Heart right ventricle (tissue), 16 donors: ENCODE measurements at regions not wholly inside any gene's neighbourhood (a gene's known extent, or its start where the extent isn't known, plus 50 kb on each side); places are given as distances from the start of the nearest gene placed in this dataset.
A peak's percentile ranks its signal among the peaks of the same experiment; 100 is the strongest.

Experiments
- ATAC-seq, 8 donors: fragments of 200-7000 bp; cut with Tn5 transposase; one replicate each; pipeline ENCODE4 v1.9.1; 2020; ENCODE audit warnings: mild to moderate bottlenecking in 8 of 8, moderate library complexity in 8 of 8, moderate number of reproducible peaks in 1 of 8
- DNase-seq, 2 donors: peaks; one replicate each; pipeline ENCODE4 v3.0.0-alpha.2; 2020
- H3K27ac ChIP-seq, 10 donors: fragments of 200-600 bp; sonication (generic) in 2 of 10; one replicate each; pipeline versions ENCODE4 v1.5.0 to v1.8.0; 2020 to 2022; ENCODE audit warnings: mild to moderate bottlenecking in 3 of 10
- H3K27me3 ChIP-seq, 7 donors: fragments of 200-600 bp; one replicate each; pipeline ENCODE4 v1.8.0; 2021 to 2022; ENCODE audit warnings: mild to moderate bottlenecking in 2 of 7
- H3K36me3 ChIP-seq, 9 donors: fragments of 200-600 bp; sonication (generic) in 1 of 9; one replicate each; pipeline versions ENCODE4 v1.5.0 to v1.8.0; 2020 to 2022; ENCODE audit warnings: mild to moderate bottlenecking in 2 of 9
- H3K4me1 ChIP-seq, 9 donors: fragments of 200-600 bp; sonication (generic) in 1 of 9; one replicate each; pipeline versions ENCODE4 v1.5.0 to v1.8.0; 2020 to 2022; ENCODE audit warnings: mild to moderate bottlenecking in 4 of 9
- H3K4me3 ChIP-seq, 10 donors: fragments of 200-600 bp; sonication (generic) in 2 of 10; one replicate each; pipeline versions ENCODE4 v1.5.0 to v1.8.0; 2020 to 2022; ENCODE audit warnings: mild to moderate bottlenecking in 7 of 10, moderate library complexity in 2 of 10
- H3K9me3 ChIP-seq, 11 donors: fragments of 200-600 bp in 10 of 11; sonication (generic) in 2 of 11; one replicate each; pipeline versions ENCODE4 v1.5.0 to v1.8.0; 2013 to 2022; ENCODE audit warnings: mild to moderate bottlenecking in 2 of 11, control low read depth in 1 of 11, moderate library complexity in 1 of 11
- CTCF ChIP-seq, 9 donors: fragments of 200-600 bp; sonication (generic) in 2 of 9; IDR thresholded peaks; one replicate each; pipeline versions ENCODE4 v1.5.0 to v1.8.0; 2021 to 2022; ENCODE audit warnings: antibody characterized with exemption in 9 of 9, mild to moderate bottlenecking in 5 of 9, moderate library complexity in 1 of 9
- WGBS, 2 donors: extraction: QIAGEN DNeasy Blood & Tissue Kit; methylation state at CpG; one replicate each; pipeline ENCODE4 v1.1.7; 2013; ENCODE audit warnings: inconsistent platforms in 1 of 2; 5-methylcytosine and 5-hydroxymethylcytosine counted together
- intact Hi-C, 10 donors: fragments of 100-400 bp; cut with DNase I; formaldehyde crosslinking; loops; one replicate each; pipeline versions ENCODE4 v1.11.1 to v1.14.2; 2022
- donor health status: Arrhythmogenic right ventricular cardiomyopathy.
- donor health status: ischemic (EF 13 %, LVEDD 7.1; RV severe dilation, severe dysfunction).
- donor health status: healthy with polysubstance abuse.
- donor health status: DM: no; HTN: yes; CAD: no.
- donor health status: DM: no; HTN: no; CAD: no.
- donor health status: ischemic (EF 25% LVEDD 6.9; RV normal size, moderate dysfunction).
- donor health status: ischemic (EF 25% LVEDD 5.7; RV mildly dilated, moderate dysfunction).
- donor health status: healthy.
- donor health status: DM: yes; HTN: yes; CAD: no.
- donor health status: Ischemic cardiomyopathy.
- donor health status: ischemic (EF 35%, LVEDD 5.7; RV mildly dilated, moderate dysfunction).
- donor health status: nonischemic (EF 11% LVEDD 7.7; RV severe dilation, severe dysfunction).
- donor health status: DM: yes; HTN: yes; CAD: no.
- donor health status: PGD.
- donor health status: ischemic (EF 29% LVEDD 5.4; RV normal size, mild dysfunction).
- donor health status: nonischemic (EF 23%, LVEDD 6.1; RV moderate dilation, normal function).

GRCh38 chr6:168825226-168826077, 384.5 kb downstream of the SMOC2 start:
- Histone ChIP-seq H3K9me3 (no peaks in the 10 kb centered on the region), H3K27ac (no peak overlapping the region), H3K4me3 (no peak overlapping the region), H3K36me3 (no peaks in the 10 kb centered on the region), H3K27me3 (peaks cover 0 to 4% (median 0%) of the 10 kb centered on the region in 7 donors), H3K4me1 (peaks cover 0 to 3% (median 0%) of the 10 kb centered on the region in 9 donors)
- ATAC-seq (no peak), DNase-seq (no peak)
- intact Hi-C loops, result no loop called here
- TF ChIP-seq CTCF (IDR thresholded peaks at IDR 0.05), result no peak
- WGBS, 2 donors, result 95 to 96% methylated on average over 64 to 68 of the region's 68 CpGs

GRCh38 chr6:168823397-168824212, 382.6 kb downstream of the SMOC2 start:
- H3K27me3 ChIP-seq, result no peaks in the 10 kb centered on the region
- H3K9me3 ChIP-seq, result peaks cover 0 to 5% (median 0%) of the 10 kb centered on the region in 11 donors
- peaks cover 0 to 3% (median 0%) of the 10 kb centered on the region in 9 donors for H3K4me1 ChIP-seq
- WGBS, 2 donors, result 34 to 35% methylated on average over 12 of the region's 12 CpGs
- H3K4me3 ChIP-seq, result no peak overlapping the region
- no peaks in the 10 kb centered on the region for H3K36me3 ChIP-seq
- H3K27ac ChIP-seq, result no peak overlapping the region
- DNase-seq, result no peak
- peak in 2 of 8 donors; percentile 27 to 34 for ATAC-seq
- no peak for TF ChIP-seq CTCF (IDR thresholded peaks at IDR 0.05)
- intact Hi-C loops, result no loop called here

- H3K4me1 ChIP-seq, result peaks cover 0 to 3% (median 0%) of the 10 kb centered on the region in 9 donors
- H3K36me3 ChIP-seq, result no peaks in the 10 kb centered on the region
- H3K9me3 ChIP-seq, result peaks cover 0 to 15% (median 8%) of the 10 kb centered on the region in 11 donors
- WGBS, 2 donors, result 69 to 75% methylated on average over 9 of the region's 9 CpGs
- peaks cover 0 to 3% (median 0%) of the 10 kb centered on the region in 7 donors for H3K27me3 ChIP-seq
- no peak for TF ChIP-seq CTCF (IDR thresholded peaks at IDR 0.05)
- intact Hi-C loops, result no loop called here
- H3K4me3 ChIP-seq, result no peak overlapping the region
- no peak overlapping the region for H3K27ac ChIP-seq
- ATAC-seq (peak in 1 of 8 donors; percentile 35), DNase-seq (no peak)
These were observed 381.4 kb downstream of the SMOC2 start for GRCh38 chr6:168822376-168822775.

- 79 to 84% methylated on average over 8 of the region's 8 CpGs for WGBS, 2 donors
- Histone ChIP-seq H3K27me3 (peaks cover 0 to 4% (median 0%) of the 10 kb centered on the region in 7 donors), H3K27ac (no peak overlapping the region), H3K36me3 (no peaks in the 10 kb centered on the region), H3K9me3 (peaks cover 0 to 21% (median 15%) of the 10 kb centered on the region in 11 donors), H3K4me1 (peaks cover 0 to 3% (median 0%) of the 10 kb centered on the region in 9 donors), H3K4me3 (no peak overlapping the region)
- DNase-seq (no peak), ATAC-seq (no peak)
- intact Hi-C loops, result no loop called here
- TF ChIP-seq CTCF (IDR thresholded peaks at IDR 0.05), result no peak
These were observed 378.6 kb downstream of the SMOC2 start for GRCh38 chr6:168819546-168819945.
